COR-L47 (cell line): ENCODE measurements at regions not wholly inside any gene's neighbourhood (a gene's known extent, or its start where the extent isn't known, plus 50 kb on each side); places are given as distances from the start of the nearest gene placed in this dataset.

ENCODE experiments used
- DNase-seq: peaks from one replicate; lab custom pipeline; 2025; lab: John Stamatoyannopoulos, UW

DNA sequence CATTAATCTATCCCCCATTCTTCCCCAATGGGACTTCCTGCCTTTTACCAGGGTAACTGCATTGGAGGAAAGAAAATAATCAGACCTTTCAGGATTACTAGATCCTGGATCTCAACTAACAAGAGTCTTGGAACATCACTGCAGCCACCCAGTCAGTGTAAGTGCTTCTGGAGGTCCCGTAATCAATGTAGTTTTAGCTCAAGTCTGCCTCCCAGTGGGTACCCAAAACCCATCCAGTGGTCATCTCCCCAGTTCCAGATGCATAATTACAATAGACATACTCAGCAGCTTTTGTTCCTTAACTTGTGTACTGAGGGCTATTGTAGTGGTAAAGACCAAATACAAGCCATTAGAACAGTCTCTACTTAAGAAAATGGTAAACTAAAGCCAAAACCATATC lies 319.1 kb downstream of the GPATCH2 start:
- DNase-seq = no peak

DNA sequence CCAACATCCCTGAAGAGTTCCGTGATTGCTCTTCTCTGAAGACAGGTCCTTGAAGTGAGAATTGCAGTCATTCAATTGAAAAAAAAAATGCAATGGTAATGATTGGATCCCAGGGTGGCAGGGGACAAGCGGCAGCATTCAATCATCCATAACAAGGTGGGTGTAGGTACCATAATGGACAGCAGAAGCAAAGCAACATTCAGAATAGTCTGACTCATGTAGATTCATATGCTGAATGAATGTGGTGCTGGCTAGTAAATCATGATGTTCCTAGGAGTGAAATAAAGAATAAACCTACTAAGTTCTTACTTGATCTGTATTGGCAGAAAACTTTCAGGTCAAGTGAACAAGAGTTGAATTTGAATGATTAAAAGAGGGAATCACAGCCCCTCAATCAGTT lies 319.6 kb downstream of the GPATCH2 start:
- DNase-seq = no peak

DNA sequence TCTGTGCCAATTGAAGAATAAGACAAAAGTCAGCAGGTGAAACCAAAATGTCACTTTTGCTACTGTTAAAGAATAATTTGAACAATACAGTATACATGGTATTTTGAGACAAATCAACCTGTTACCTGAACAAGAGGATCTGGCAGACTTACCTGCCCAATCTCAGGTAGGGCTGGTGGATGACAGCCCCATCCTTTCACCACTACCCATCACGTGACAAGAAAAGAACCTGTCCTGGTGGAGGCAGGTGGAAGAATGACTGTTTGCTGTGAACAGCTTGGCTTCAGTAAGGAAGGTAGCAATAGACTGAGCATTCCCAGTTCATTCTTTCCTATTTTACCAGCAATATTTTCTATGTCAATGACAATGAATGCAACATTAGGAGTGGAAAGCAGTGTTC lies 349.6 kb downstream of the GPATCH2 start:
- no peak for DNase-seq

DNA sequence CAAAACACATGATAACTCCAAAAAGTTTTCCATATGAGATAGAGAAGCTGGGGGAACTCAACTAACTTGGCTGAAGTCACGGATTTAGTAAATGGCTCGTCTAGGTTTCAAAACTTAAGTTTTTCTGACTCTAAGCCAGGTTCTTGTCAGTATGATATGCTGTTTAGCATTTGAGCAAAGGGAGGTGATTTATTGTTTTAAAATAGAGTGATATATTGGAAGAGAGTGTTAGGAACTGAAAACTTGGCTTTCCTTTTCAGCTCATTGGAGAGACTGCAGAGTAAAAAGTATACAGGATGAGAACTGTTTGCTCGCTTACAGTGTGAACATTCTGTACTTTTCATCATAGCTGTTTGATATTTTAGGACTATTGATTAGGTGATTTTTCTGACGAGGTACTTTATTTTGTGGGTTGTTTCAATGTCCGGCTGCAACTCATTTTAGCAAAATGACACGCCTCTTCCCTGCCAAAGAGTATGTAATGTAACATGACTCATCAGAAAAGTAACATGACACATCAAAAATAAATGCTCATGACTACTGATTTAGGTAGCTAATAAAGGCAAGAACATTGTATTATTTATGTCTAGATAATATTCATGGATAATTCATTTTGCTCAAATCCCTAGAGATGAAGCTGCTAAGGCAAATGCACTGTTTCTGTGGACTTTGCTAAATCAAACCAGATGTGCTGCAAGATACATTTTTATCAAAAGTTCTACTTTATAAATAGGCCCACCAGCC lies 355.1 kb downstream of the GPATCH2 start:
- no peak for DNase-seq

DNA sequence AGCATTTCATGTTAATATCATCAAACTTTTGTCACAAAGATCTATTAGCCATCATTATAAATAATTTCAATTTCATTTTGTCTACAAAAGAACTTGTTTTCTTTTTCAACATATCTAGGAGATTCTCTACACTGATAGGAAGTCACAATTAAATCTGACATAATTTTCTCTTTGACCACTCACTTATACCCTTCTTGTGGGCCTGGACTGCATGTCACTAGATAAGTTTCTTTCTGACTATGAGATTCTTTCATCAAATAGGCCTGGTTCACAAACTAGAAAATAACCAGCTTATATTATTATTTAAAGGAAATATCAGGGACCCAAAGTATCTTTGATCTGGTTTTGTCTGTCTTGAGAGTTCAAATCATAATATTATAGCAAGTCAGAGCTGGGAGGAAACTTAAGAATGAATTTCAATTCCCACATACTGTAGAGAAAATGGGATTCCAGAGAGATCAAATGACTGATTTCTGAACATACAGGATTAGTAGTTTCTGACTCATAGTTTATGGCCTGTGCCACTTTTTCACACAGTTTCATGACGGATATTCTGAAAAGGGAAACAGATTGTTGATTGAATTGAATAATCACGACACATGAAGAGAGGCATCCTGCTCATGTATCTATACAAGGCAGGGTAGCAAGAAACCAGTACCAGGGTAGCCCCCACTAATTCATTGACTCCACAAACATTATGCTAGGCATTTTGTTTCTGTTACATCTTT lies 355.8 kb downstream of the GPATCH2 start:
- DNase-seq = no peak

DNA sequence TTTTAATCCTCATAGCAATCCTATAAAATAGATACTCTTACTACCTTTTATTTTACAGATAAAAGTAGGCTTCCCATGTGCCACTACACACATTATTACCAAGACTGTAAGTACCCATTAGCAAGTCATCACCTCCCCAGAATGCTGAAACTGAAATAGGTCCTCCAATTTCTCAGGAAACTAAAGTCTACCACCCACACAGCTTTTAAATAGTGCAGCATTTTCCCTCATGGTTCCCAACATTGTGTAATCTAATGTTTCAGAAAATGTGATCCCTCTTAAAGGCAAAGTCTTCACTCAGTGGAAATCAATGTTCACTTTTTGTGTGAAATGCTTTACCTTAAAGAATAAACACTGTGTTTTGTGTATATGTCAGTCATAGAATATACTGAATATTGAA lies 356.5 kb downstream of the GPATCH2 start:
- no peak for DNase-seq

DNA sequence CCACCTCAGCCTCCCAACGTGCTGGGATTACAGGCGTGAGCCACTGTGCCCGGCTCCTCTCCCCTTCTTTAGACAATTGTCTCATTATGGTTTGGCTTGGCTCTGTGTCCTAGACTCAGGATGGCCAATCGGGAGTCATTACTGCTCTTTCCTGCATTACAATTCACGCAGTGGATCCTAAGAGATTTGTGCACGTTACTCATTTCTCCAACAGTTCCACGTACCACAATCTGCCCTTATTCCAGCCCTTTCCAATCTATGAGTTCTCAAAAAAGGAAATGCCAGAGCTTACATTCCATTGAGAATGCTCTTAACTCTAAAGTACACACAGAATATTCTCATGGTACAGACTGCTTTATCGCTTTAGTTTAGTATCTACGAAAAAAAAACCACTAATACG lies 357.0 kb downstream of the GPATCH2 start:
- no peak for DNase-seq

DNA sequence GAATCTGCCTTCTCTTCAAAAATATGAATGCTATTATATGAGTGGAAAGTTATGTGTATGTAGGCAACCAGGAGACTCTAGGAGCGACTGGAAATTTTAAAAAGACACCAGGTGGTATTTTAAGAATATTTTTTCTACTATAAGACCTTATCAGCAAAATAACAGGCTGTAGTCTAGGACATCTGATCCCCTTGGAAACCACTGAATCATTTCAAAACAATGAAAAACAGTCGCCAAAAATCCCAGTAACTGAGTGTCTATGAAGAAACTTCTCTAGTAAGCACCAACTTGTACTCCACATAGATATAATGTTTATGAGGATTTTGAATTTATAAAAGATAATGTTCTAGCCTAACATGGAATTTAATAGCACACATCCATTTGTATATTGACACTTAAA lies 358.5 kb downstream of the GPATCH2 start:
- no peak for DNase-seq

DNA sequence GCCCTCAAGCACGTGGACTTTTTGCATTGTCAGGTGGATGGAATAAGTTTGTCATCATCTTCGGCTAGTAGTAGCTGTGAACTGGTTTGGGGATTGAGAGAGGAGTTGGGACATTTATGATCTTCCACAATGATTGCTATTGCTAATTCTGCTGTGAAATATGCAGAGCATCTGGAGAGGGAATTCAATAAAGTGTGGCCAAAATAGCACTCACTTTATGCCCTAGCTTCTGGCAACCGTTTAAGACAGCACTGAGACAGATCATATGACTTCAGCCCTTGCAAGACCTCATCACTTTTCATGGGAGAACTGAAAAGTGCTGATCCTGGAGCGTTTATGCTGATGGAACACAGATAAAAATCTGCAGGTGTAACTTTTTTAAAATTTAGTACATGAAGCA lies 360.8 kb downstream of the GPATCH2 start:
- no peak for DNase-seq

DNA sequence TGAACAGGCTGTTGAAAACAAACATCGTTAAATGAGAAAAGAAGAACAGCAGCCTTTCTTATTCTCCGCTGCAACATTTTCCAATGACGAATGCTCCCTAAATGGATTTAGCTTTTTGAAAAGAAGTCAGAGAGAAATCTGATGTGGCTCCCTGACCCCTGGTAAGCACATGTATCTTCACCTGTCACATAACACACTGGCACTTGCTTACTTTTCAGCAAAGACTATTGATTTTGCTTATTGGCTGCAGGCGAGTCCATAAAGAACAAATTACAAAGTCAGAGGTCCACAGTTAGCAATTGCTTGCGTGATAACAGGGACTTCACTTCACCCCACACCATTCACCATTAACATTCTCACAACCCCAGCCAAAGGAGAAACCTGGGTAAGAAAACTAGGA lies 362.8 kb downstream of the GPATCH2 start:
- DNase-seq = no peak

DNA sequence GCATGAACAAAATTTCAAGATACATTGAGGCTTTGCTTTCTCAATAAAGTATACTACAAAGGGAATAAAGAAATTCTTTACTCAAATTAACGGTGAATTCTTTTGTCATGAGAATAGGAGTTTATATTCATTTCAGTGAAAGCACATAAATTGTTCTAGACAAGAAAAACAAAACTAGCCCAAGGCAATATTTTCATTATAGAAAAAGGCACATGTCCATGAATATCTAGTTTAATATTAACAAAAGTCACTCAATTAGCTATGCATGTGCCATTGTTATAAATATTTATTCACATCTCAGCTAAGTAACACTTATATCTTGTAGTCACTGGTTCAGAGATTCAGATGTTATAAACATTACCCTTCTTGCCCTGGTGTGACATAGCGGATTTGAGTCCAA lies 369.3 kb downstream of the GPATCH2 start:
- no peak for DNase-seq

DNA sequence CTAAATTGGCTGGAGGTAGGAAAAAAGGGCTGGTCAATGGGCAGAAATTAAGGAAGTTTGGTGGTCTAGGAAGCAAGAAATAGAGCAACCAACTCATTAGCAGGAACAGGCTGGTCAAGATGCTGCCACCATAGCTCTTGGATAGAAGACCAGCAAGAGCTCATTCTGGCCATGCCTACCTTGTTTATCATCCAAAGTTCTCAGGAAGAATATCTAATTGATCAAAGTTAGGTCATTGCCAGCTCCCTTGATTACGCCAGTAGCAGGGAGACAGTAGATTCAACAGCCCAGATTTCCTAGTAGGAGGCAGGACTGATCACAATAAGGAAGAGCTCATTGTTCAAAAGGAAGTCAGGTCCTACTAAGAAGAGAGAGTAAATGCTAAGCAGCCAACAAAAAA lies 370.2 kb downstream of the GPATCH2 start:
- DNase-seq = no peak

DNA sequence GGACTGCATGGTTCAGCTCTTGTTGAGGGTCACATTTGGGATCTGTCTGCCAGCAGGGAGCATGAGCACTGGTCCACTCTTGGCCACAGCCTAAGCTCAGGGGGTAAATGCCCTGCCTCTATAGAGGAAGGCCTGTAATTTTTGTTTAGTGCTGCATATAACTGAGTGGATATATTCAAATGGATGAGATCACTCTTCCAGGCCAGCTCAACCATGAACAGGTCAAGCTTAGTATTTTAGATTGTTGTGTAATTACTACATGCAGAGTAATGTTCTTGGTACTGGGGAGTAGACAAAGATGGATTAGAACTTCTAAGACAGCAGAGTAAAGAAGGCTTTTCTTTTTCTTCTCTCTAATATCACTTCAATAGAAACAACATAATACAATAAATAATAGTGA lies 376.9 kb downstream of the GPATCH2 start:
- no peak for DNase-seq

DNA sequence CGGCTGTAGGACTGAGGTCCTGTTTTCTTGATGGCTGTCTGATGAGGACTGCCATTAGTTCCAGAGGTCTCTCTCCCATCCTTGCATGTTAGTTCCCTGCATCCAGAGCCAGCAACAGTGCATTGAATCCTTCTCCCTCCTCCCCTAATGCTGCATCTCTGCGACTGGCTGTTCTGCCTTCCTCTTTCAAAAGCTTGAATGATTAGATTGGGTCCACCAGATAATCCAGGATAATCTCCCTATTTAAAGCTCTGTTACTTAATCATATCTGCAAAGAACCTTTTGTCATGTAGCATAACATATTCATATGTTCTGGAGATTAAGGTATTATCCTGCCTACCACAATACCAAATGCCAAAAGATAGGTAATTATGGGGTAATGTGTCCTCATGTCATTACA lies 377.5 kb downstream of the GPATCH2 start:
- no peak for DNase-seq

DNA sequence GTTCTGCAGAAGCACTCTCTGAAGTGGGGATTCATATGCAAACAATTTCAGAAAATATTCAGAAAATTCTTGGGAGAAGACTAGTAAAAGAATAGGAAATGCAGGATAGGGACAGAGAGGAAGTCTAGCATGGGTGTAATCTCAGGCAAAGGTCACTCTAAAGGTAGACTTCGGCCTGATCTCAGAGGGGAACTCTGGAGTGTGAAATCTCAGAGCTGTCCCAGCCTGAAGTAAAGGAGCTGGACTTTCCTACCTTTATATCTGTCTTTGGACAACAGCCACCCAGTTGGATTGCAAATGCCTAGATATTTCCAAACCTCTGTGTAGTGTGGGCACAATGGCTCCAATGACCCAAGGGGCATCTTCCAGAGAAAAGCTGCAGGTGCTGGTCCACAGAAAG lies 379.8 kb downstream of the GPATCH2 start:
- no peak for DNase-seq

DNA sequence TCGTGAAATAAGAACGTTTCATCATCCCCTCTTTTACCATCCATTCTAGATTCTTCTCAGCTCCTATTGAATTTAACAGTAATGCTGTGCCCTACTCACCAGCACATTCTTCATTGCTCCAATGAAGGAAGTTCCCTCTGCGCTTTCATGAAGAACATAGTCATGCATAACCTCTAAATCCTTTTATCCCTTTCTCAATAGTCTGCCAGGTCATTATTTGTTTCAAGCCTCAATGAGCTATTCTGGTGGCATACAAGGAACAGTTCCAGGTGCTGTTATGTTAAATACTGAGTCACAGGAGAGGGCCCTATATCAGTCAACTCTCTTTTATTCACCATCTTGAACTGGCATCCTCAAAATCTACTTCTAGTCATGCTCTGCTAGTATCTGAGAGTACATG lies 381.0 kb downstream of the GPATCH2 start:
- DNase-seq = no peak

DNA sequence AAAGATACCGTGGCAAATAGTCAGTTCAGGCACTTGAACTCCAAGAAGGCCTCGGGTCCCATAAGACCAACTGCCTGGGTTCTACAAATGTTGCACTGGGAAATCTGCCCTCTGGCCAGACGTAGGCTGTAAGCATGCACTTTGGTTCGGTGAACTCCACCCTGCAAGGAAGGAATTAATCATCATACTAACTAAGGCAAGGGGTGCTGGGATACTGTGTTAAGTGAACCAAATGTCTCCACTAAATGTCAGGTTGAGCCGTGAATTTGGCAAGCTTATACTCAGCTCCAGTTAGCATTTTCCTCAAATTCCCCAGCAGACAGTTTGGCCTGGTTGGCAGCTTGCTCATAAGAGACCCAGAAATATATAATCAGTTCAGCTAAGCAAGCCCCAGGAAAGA lies 385.9 kb downstream of the GPATCH2 start:
- DNase-seq = no peak

DNA sequence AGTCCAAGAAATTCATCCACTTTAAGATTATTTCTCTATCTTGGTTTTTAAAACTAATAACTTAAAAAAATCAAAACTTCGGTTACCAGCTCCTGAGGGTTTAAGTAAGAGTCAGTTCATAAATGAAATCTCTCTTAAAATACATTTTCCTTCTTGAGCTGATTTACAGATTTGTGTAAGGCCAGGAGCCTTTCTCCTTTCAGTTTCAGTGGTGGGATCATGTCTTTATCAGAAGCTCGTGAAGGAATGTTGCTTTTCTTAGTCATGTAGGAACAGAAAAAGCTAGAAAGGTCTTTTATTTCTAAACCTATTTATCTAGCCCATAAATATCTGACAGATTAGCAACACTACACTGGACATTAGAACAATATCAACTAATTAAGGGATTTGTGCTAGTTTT lies 390.2 kb downstream of the GPATCH2 start:
- no peak for DNase-seq

DNA sequence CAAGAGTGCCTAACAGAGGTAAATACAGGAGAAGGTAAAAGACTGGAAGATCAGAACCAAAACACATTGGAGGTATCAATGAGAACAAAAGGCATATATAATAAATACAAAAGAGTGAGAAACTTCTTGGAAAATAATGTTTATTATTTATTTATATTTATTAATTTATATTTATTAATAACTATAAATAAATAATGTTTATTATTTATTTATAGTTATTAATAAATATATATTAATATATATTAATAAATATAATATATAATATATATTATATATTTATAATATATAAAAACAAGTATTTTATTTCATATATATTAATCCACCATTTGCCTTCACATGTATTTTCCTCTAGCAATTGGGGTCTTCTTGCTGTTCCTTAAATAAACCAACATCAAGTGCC lies 391.9 kb downstream of the GPATCH2 start:
- DNase-seq = no peak

DNA sequence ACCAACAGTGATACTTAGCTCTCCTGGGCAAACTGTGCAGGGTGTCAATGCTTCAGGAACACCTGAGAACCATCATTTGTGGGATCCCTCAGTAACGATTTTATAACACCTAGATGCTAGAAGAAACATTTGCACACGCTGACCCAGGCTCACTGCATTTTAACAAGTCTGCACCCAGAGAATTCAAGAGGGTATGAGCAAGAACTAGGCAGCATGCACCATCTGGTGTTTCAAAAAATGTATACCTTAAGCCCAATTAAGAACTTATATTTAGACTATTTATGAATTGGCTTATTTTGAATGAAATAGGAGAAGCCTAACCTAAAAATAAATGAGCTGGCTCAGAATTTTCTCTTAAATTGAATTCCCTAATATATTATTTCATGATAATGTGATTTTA lies 400.5 kb downstream of the GPATCH2 start:
- DNase-seq = no peak

DNA sequence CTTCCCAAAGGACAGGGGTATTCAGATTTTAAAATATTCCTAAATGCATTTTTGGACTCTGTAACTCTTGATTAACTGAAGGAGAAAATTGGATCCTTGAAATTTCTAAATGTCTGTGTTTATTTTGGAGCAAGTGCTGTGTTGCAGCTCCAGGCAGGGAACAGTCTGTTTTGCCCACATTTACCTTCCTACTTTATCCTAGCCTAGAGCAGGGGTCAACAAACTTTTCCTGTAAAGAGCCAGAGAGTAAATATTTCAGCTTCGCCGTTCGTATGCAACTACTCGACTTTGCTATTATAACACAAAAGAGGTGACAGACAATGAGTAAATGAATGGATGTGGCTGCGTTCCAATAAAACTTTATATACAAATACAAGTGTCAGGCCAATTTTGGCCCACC lies 402.2 kb downstream of the GPATCH2 start:
- DNase-seq = no peak

DNA sequence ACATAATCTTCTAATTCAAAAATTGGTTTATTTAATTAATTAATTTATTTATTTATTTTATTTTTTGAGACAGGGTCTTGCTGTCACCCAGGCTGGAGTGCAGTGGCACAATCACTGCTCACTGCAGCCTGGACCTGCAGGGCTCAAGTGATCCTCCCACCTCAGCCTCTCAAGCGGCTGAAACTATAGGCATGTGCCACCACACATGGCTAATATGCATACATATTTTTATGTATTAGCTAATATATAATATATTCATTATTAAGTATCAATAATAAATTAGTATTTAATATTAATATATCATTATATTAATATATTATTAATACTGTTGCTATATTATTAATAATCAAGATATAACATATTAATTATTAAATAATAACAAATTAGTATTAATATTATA lies 406.7 kb downstream of the GPATCH2 start:
- no peak for DNase-seq

DNA sequence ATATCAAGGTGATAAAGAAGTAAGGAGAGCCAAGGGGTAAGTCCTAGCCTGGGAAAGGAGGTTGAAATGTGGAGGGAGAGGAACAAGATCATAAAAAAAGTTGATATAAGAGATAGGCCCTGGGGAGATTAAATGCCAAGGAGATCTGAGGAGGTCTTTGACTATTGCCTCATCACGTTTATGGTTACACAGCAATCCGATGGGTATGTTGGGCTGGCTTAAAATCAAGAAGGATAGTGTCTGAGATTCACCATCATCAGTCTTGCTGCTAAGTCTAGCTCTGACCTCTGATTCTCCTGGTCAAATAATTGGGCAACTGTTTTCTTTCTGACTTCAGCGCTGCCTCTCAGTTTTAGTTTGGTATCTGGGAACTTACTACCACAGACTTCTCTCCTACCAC lies 416.3 kb downstream of the GPATCH2 start:
- no peak for DNase-seq

DNA sequence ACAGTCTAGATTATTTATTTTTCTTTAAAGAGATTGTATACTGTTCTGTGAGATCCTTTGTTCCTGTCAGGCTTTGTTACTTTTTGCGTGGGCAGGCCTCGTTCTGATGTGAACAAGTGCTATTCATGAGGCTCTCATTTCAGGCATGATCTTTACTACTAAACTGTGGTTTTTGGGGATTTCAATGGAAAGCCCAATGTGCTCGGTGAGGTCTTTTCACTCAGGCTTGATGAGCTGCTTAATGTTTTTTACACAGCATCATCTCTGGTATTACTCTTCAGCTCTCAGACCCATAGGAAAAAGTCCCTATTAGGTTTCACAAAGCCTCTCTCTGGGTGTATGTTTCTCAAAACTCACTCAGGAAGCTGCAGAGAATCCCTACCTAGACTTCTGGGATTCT lies 419.4 kb downstream of the GPATCH2 start:
- DNase-seq = no peak
